Breast epithelium (tissue), 4 donors: ENCODE measurements at regions not wholly inside any gene's neighbourhood (a gene's known extent, or its start where the extent isn't known, plus 50 kb on each side); places are given as distances from the start of the nearest gene placed in this dataset.
A peak's percentile ranks its signal among the peaks of the same experiment; 100 is the strongest.
"Not testable (repeated sequence)": the region's sequence is repeated elsewhere in the genome, so short reads cannot be mapped to it uniquely, and the experiment has no call there.

Experiments used
- DNase-seq, 2 donors: peaks; one replicate each; pipeline ENCODE4 v3.0.0-alpha.2; 2019; ENCODE audit warnings: low spot score in 2 of 2
- H3K27ac ChIP-seq, 2 donors: fragments of 200-600 bp; sonication (generic) in 1 of 2; one replicate each; pipeline ENCODE4 v1.5.1; 2016 to 2019; ENCODE audit warnings: mild to moderate bottlenecking in 1 of 2
- H3K27me3 ChIP-seq, 2 donors: fragments of 200-600 bp; sonication (generic) in 1 of 2; one replicate each; pipeline versions ENCODE4 v1.5.1 to v1.6.0; 2017 to 2019; ENCODE audit warnings: control low read depth in 1 of 2, mild to moderate bottlenecking in 1 of 2
- H3K36me3 ChIP-seq: fragments of 200-600 bp; one replicate; pipeline ENCODE4 v1.5.1; 2019
- H3K4me1 ChIP-seq, 2 donors: fragments of 200-600 bp; sonication (generic); one replicate each; pipeline ENCODE4 v1.5.1; 2016 to 2019; ENCODE audit warnings: control low read depth in 1 of 2
- H3K4me3 ChIP-seq, 3 donors: fragments of 200-600 bp; sonication (generic); 1 replicate in 2 of 3; 2 replicates in 1 of 3; pipeline ENCODE4 v1.5.1; 2016 to 2019; ENCODE audit warnings: mild to moderate bottlenecking in 3 of 3, moderate library complexity in 2 of 3
- H3K9me3 ChIP-seq, 2 donors: fragments of 200-600 bp; sonication (generic) in 1 of 2; one replicate each; pipeline ENCODE4 v1.5.1; 2016 to 2019; ENCODE audit warnings: control low read depth in 1 of 2
- CTCF ChIP-seq, 3 donors: fragments of 450-650 bp; IDR thresholded peaks; one replicate each; pipeline ENCODE4 v1.5.1; 2016 to 2017; ENCODE audit warnings: antibody characterized with exemption in 3 of 3, mild to moderate bottlenecking in 3 of 3, moderate library complexity in 3 of 3
- POLR2A ChIP-seq: fragments of 450-650 bp; IDR thresholded peaks from one replicate; pipeline ENCODE4 v1.6.1; 2016; ENCODE audit warnings: antibody characterized with exemption, mild to moderate bottlenecking, moderate library complexity
- POLR2AphosphoS5 ChIP-seq, 3 donors: sonication (generic); formaldehyde crosslinking; IDR thresholded peaks; one replicate each; pipeline ENCODE4 v1.6.1; 2017; ENCODE audit warnings: antibody characterized with exemption in 3 of 3
- intact Hi-C: fragments of 100-400 bp; cut with DNase I; formaldehyde crosslinking; loops from one replicate; pipeline ENCODE4 v1.15.1; 2023; ENCODE audit warnings: low total_unique reads

GRCh38 chr7:157474685-157475084 is 137.9 kb downstream of the DNAJB6 start:
- Histone ChIP-seq H3K9me3 (peaks cover 16 to 26% of the 10 kb centered on the region in 2 donors), H3K27ac (no peak overlapping the region), H3K4me3 (no peak overlapping the region), H3K27me3 (no peaks in the 10 kb centered on the region), H3K4me1 (no peaks in the 10 kb centered on the region), H3K36me3 (no peaks in the 10 kb centered on the region)
- no peak for TF ChIP-seq POLR2AphosphoS5 (IDR thresholded peaks at IDR 0.05)
- TF ChIP-seq POLR2A, result no peak
- no peak for TF ChIP-seq CTCF (IDR thresholded peaks at IDR 0.05)
- peak in 1 of 2 donors; percentile 13 for DNase-seq
- intact Hi-C loops, result no loop called here

- Histone ChIP-seq H3K27ac (no peak overlapping the region), H3K4me3 (no peak overlapping the region), H3K27me3 (no peaks in the 10 kb centered on the region), H3K36me3 (no peaks in the 10 kb centered on the region), H3K4me1 (no peaks in the 10 kb centered on the region), H3K9me3 (peaks cover 16 to 26% of the 10 kb centered on the region in 2 donors)
- intact Hi-C loops, result no loop called here
- no peak for TF ChIP-seq POLR2AphosphoS5 (IDR thresholded peaks at IDR 0.05)
- DNase-seq, result no peak
Measured at GRCh38 chr7:157475095-157475494, 138.3 kb downstream of the DNAJB6 start.

- intact Hi-C loops, result no loop called here
- DNase-seq, result no peak
- Histone ChIP-seq H3K4me3 (no peak overlapping the region), H3K9me3 (peaks cover 16 to 26% of the 10 kb centered on the region in 2 donors), H3K27me3 (no peaks in the 10 kb centered on the region), H3K4me1 (no peaks in the 10 kb centered on the region), H3K27ac (no peak overlapping the region), H3K36me3 (no peaks in the 10 kb centered on the region)
- no peak for TF ChIP-seq CTCF (IDR thresholded peaks at IDR 0.05)
- TF ChIP-seq POLR2AphosphoS5 (IDR thresholded peaks at IDR 0.05), result no peak
- no peak for TF ChIP-seq POLR2A
Measured at GRCh38 chr7:157475601-157476000, 138.8 kb downstream of the DNAJB6 start.

GRCh38 chr7:157476201-157476600 is 139.4 kb downstream of the DNAJB6 start:
- no peak for TF ChIP-seq POLR2A
- no peak for TF ChIP-seq CTCF (IDR thresholded peaks at IDR 0.05)
- TF ChIP-seq POLR2AphosphoS5 (IDR thresholded peaks at IDR 0.05), result no peak
- no peak for DNase-seq
- no peak overlapping the region for H3K4me3 ChIP-seq
- H3K27me3 ChIP-seq, result peaks cover 0 to 4% of the 10 kb centered on the region in 2 donors
- intact Hi-C loops, result no loop called here
- peaks cover 16 to 26% of the 10 kb centered on the region in 2 donors for H3K9me3 ChIP-seq
- no peak overlapping the region for H3K27ac ChIP-seq
- no peaks in the 10 kb centered on the region for H3K4me1 ChIP-seq
- H3K36me3 ChIP-seq, result no peaks in the 10 kb centered on the region

GRCh38 chr7:157476654-157477549 is 140.1 kb downstream of the DNAJB6 start:
- Histone ChIP-seq H3K9me3 (peaks cover 15 to 26% of the 10 kb centered on the region in 2 donors), H3K27ac (no peak overlapping the region), H3K4me3 (no peak overlapping the region), H3K4me1 (no peaks in the 10 kb centered on the region), H3K36me3 (no peaks in the 10 kb centered on the region), H3K27me3 (peaks cover 0 to 4% of the 10 kb centered on the region in 2 donors)
- no peak for DNase-seq
- intact Hi-C loops, result no loop called here
- no peak for TF ChIP-seq POLR2A
- TF ChIP-seq POLR2AphosphoS5 (IDR thresholded peaks at IDR 0.05), result no peak

GRCh38 chr7:157477550-157478212 is 140.9 kb downstream of the DNAJB6 start:
- TF ChIP-seq CTCF (IDR thresholded peaks at IDR 0.05) (no peak), POLR2AphosphoS5 (IDR thresholded peaks at IDR 0.05) (no peak), POLR2A (no peak)
- H3K27ac ChIP-seq, result no peak overlapping the region
- H3K27me3 ChIP-seq, result peaks cover 0 to 4% of the 10 kb centered on the region in 2 donors
- no peaks in the 10 kb centered on the region for H3K36me3 ChIP-seq
- DNase-seq, result no peak
- intact Hi-C loops, result no loop called here
- no peaks in the 10 kb centered on the region for H3K4me1 ChIP-seq
- H3K9me3 ChIP-seq, result peaks cover 7 to 18% of the 10 kb centered on the region in 2 donors
- H3K4me3 ChIP-seq, result peak overlapping the region in 1 of 3 donors; percentile 49

- H3K4me3 ChIP-seq, DNase-seq, H3K27me3 ChIP-seq, H3K36me3 ChIP-seq, intact Hi-C loops, H3K4me1 ChIP-seq, H3K27ac ChIP-seq, H3K9me3 ChIP-seq: not testable (repeated sequence)
Measured at GRCh38 chr7:157478611-157479010, 141.8 kb downstream of the DNAJB6 start.
